RKO (cell line): ENCODE measurements at regions not wholly inside any gene's neighbourhood (a gene's known extent, or its start where the extent isn't known, plus 50 kb on each side); places are given as distances from the start of the nearest gene placed in this dataset.

ENCODE experiments used
- DNase-seq: peaks from one replicate; pipeline ENCODE4 v3.0.0-alpha.2; 2016; ENCODE audit warnings: low spot score

GRCh38 chr21:36630485-36631206 is 68.3 kb upstream of the SIM2 start:
- DNase-seq, result peak; percentile 42

DNA sequence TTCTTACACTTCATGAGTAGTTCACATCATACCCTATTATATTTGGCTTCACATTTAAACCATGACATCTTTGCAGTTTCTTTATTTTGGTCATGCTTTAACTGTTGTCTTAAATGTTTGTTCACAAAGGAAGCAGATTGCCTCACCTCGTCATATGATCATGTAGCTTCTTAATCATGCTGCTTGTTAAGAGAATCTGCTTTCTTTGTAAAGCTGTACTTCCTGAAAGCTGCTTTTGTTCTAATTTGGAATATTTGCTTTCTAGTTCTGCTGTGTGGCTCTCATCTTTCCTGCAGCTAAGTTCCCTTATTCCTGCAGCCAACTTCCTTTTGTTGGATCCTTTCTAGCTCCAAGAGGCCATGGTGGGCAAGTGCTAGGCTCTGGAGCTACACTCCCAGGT is 62.9 kb upstream of the SIM2 start:
- no peak for DNase-seq

GRCh38 chr21:36636439-36636838 is 62.5 kb upstream of the SIM2 start:
- DNase-seq, result no peak

- no peak for DNase-seq
These were observed 59.1 kb upstream of the SIM2 start for GRCh38 chr21:36639769-36640168.

GRCh38 chr21:36640174-36640720 is 58.7 kb upstream of the SIM2 start:
- no peak for DNase-seq

GRCh38 chr21:36640721-36641244 is 58.1 kb upstream of the SIM2 start:
- no peak for DNase-seq

DNA sequence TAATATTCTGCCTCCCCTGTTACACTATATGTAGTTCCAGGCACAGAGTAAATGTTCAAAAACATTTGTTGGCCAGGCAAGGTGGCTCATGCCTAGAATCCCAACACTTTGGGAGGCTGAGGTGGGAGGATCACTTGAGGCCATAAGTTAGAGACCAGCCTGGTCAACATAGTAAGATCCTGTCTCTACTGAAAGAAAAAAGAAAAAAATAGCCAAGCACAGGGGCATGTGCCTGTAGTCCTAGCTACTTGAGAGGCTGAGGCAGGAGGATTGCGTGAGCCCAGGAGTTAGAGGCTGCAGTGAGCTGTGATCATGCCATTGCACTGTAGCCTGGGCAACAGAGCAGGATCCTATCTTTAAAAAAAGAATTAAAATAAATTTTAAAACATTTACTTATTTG is 57.6 kb upstream of the SIM2 start:
- no peak for DNase-seq

DNA sequence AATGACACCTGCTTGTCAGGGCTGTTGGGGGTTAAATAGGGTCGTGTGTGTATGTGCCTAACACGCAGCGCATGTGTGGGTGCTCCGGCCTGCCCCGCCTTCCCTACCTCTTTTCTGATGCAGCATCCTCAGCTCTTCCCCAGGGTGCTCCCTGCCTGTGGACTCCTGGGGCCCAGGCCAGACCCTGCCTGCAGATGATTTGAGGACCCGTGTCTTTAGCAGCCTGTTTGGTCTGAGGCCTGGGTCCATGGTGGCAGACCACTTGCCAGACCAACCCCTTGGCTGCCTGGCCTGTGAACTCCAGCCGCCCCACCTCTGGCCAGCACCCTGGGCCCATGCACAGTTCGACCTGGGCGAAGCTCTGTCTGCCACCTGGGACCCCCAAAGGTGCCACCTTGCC is 57.0 kb upstream of the SIM2 start:
- no peak for DNase-seq

DNA sequence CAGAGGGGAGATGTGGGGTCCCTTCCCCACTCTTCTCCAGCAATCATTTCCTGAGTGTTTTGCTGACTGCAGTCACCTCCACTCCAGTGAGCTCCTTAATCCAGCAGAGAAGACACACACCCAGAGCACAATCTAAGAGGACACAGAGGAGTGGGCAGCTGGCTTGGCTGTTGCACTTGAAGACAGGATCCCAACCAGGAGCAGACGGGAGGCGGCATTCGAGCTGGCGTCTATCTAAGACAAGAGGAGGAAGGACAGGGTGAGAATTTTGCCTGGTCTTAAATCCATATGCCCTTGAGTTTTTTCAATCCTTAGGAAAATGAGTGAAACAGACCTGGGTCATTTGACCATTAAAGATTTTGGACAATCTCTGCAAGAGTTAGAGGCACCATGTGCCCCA is 56.1 kb upstream of the SIM2 start:
- no peak for DNase-seq

- DNase-seq, result no peak
These were observed 55.3 kb upstream of the SIM2 start for GRCh38 chr21:36643374-36644250.

- no peak for DNase-seq
These were observed 52.9 kb upstream of the SIM2 start for GRCh38 chr21:36646011-36646410.

DNA sequence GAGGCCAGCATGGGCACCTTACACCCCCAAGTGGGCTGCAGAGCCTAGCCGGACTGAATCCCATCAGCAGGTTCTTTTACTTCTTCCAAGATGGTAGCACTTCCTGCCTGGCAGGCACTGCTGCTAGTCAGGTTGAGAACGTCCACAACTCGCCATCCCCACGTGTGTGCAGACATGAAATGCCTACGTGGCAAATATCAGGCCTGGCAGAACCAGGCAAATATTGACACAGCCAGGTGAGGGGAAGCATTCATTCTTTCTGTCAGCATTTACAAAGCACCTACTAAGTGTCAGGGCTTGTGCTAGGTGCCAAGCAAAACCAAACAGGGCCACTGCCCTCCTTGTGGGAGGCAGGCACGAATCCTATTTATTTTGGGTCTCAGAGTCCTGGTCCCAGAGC is 52.3 kb upstream of the SIM2 start:
- no peak for DNase-seq

DNA sequence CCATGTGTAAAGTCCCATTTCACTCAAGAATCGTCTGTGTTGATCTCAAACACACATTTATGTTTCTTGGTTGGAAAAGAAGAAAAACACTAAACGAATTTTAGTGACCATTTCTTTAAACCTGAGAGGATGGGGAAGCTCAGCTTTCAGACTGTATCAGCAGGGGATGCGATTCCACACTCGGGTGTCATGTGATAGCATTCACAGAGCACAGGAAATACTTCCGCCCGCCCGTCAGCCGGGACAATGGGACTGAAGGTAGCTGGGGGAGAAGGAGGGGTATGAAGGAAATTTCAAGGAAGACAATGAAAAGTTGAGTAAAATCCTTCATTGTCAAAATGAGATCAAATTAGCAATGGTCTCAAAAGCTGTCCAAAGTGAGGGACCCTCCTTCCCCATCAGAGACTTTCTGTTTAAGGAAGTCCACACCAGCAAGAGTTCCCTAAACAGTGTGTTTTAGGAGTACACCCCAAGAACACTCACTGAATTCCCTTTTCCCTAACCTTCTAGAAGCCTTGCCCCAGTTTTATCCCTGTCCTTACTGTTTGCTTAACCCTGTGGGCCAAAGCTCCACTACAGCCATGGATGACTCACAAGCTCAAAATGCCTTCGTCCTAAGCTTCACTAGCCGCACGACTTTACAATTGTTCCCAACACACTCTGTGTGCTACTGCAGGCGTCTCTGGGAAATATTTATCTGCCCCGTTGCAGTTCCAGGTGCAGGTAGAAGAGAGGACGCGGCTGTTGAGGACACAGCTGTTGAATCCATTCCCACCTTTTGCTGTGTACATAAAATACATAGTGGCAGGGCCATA is 51.4 kb upstream of the SIM2 start:
- peak; percentile 22 for DNase-seq
